Naive thymus-derived CD4-positive, alpha-beta T cell (primary cell): ENCODE measurements at regions not wholly inside any gene's neighbourhood (a gene's known extent, or its start where the extent isn't known, plus 50 kb on each side); places are given as distances from the start of the nearest gene placed in this dataset.

Source experiments
- ATAC-seq: fragments of 150-1000 bp; cut with Tn5 transposase; 2 replicates; pipeline ENCODE4 v1.10.0; 2021; ENCODE audit warnings: mild to moderate bottlenecking, moderate library complexity
- CTCF ChIA-PET: fragments of 350-600 bp; sonication (Branson Sonifier 250); formaldehyde crosslinking; loops from one replicate; lab custom pipeline; 2021; ENCODE audit warnings: antibody characterized with exemption; lab: Charles Lee
- POLR2A ChIA-PET: fragments of 350-600 bp; sonication (Branson Sonifier 250); formaldehyde crosslinking; loops from one replicate; lab custom pipeline; 2021; ENCODE audit warnings: antibody characterized with exemption, inconsistent platforms; lab: Charles Lee
- DNase-seq, 9 donors: peaks; one replicate each; pipeline versions ENCODE4 v3.0.0 to v3.0.0-alpha.2; 2020 to 2022; ENCODE audit warnings: mixed read lengths in 1 of 9
- H3K27ac ChIP-seq: one replicate; pipeline ENCODE4 v1.7.0; 2013; ENCODE audit warnings: mild to moderate bottlenecking, low read depth, low read length, moderate library complexity
- H3K27me3 ChIP-seq, 2 donors: one replicate each; pipeline ENCODE4 v1.7.0; 2013; ENCODE audit warnings: low read length in 2 of 2, mild to moderate bottlenecking in 2 of 2, moderate library complexity in 2 of 2; ENCODE audit not compliant: control insufficient read depth in 2 of 2, insufficient read depth in 2 of 2
- H3K36me3 ChIP-seq, 3 experiments: 1 replicate in 2 of 3; 2 replicates in 1 of 3; pipeline ENCODE4 v1.7.0; 2013; ENCODE audit warnings: low read length in 3 of 3, mild to moderate bottlenecking in 3 of 3, moderate library complexity in 1 of 3; ENCODE audit not compliant: insufficient read depth in 3 of 3, control insufficient read depth in 2 of 3
- H3K4me1 ChIP-seq, 2 donors: one replicate each; pipeline ENCODE4 v1.7.0; 2013; ENCODE audit warnings: low read length in 2 of 2, mild to moderate bottlenecking in 2 of 2, moderate library complexity in 1 of 2; ENCODE audit not compliant: control insufficient read depth in 2 of 2, insufficient read depth in 2 of 2
- H3K4me3 ChIP-seq: 2 replicates; pipeline ENCODE4 v1.7.0; 2013; ENCODE audit warnings: mild to moderate bottlenecking, low read length
- H3K9me3 ChIP-seq, 3 experiments: 1 replicate in 2 of 3; 2 replicates in 1 of 3; pipeline ENCODE4 v1.7.0; 2013; ENCODE audit warnings: low read length in 3 of 3; ENCODE audit not compliant: control insufficient read depth in 2 of 3
- H3K27ac Mint-ChIP-seq, 9 donors: one replicate each; pipeline ENCODE4 v1.8.0; 2020 to 2022; ENCODE audit warnings: mixed read lengths in 9 of 9, mild to moderate bottlenecking in 8 of 9, moderate library complexity in 5 of 9, inconsistent platforms in 2 of 9
- H3K27me3 Mint-ChIP-seq, 5 donors: one replicate each; pipeline ENCODE4 v1.8.0; 2021 to 2022; ENCODE audit warnings: mixed read lengths in 5 of 5, mild to moderate bottlenecking in 1 of 5
- H3K36me3 Mint-ChIP-seq, 5 donors: one replicate each; pipeline ENCODE4 v1.8.0; 2020 to 2022; ENCODE audit warnings: mixed read lengths in 5 of 5, mild to moderate bottlenecking in 3 of 5, inconsistent platforms in 1 of 5
- H3K4me1 Mint-ChIP-seq, 7 donors: one replicate each; pipeline ENCODE4 v1.8.0; 2020 to 2022; ENCODE audit warnings: mixed read lengths in 7 of 7, mild to moderate bottlenecking in 3 of 7, inconsistent platforms in 1 of 7
- H3K4me3 Mint-ChIP-seq, 10 donors: one replicate each; pipeline ENCODE4 v1.8.0; 2020 to 2022; ENCODE audit warnings: mild to moderate bottlenecking in 10 of 10, mixed read lengths in 10 of 10, moderate library complexity in 6 of 10, inconsistent platforms in 2 of 10
- H3K9me3 Mint-ChIP-seq, 11 donors: one replicate each; pipeline ENCODE4 v1.8.0; 2020 to 2022; ENCODE audit warnings: mixed read lengths in 11 of 11, mild to moderate bottlenecking in 4 of 11, inconsistent platforms in 1 of 11, moderate library complexity in 1 of 11
- intact Hi-C, 2 donors: fragments of 100-400 bp; cut with micrococcal nuclease; formaldehyde crosslinking; loops; one replicate each; pipeline ENCODE4 v1.15.1; 2023

- Mint-ChIP-seq H3K4me1 (peaks cover 0 to 7% (median 0%) of the 10 kb centered on the region in 7 donors), H3K36me3 (no peaks in the 10 kb centered on the region), H3K9me3 (no peaks in the 10 kb centered on the region), H3K4me3 (no peak overlapping the region), H3K27ac (no peak overlapping the region), H3K27me3 (peaks cover 0 to 29% (median 22%) of the 10 kb centered on the region in 5 donors)
- H3K9me3 ChIP-seq: no peaks in the 10 kb centered on the region
- ChIA-PET POLR2A (no interaction called here), CTCF (no interaction called here)
- no peaks in the 10 kb centered on the region for H3K36me3 ChIP-seq
- no peaks in the 10 kb centered on the region for H3K4me1 ChIP-seq
- peaks cover 0 to 2% of the 10 kb centered on the region in 2 donors for H3K27me3 ChIP-seq
- intact Hi-C loops: no loop called here
- no peak overlapping the region for H3K27ac ChIP-seq
- no peak for DNase-seq
- peak; percentile 32 for ATAC-seq
- H3K4me3 ChIP-seq: no peak overlapping the region
Measured at GRCh38 chr13:30816736-30817135, 81.4 kb downstream of the ALOX5AP start.

DNA sequence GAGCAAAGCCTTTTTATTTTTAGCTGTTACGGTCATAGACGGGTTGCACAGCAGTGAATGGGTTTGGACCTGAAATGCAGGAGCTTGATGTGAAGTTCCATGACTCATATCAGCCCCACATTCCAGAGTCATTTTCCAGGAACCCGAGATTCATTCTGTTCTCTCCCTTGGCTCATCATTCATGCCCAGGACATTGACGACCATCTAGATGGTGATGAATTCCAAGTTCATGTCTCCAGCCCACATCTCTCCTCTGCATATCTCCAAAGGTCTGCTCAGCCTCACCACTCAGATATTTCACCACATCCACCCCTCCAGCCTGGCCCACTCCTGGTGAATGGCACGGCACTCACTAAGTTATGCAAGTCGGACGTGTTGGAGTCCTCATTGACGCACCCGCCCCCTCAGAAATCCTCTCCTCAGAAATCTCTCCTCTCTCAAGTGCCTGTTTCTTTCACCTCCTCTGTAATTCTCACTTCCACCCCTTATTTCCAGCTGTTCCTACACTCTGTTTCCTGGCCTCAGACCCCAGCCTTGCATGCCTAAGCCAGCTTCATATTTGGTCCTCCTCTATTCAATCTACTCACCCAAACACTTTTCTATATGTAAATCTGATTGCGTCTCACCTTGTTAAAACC, 83.1 kb downstream of the ALOX5AP start:
- H3K4me3 Mint-ChIP-seq: no peak overlapping the region

DNA sequence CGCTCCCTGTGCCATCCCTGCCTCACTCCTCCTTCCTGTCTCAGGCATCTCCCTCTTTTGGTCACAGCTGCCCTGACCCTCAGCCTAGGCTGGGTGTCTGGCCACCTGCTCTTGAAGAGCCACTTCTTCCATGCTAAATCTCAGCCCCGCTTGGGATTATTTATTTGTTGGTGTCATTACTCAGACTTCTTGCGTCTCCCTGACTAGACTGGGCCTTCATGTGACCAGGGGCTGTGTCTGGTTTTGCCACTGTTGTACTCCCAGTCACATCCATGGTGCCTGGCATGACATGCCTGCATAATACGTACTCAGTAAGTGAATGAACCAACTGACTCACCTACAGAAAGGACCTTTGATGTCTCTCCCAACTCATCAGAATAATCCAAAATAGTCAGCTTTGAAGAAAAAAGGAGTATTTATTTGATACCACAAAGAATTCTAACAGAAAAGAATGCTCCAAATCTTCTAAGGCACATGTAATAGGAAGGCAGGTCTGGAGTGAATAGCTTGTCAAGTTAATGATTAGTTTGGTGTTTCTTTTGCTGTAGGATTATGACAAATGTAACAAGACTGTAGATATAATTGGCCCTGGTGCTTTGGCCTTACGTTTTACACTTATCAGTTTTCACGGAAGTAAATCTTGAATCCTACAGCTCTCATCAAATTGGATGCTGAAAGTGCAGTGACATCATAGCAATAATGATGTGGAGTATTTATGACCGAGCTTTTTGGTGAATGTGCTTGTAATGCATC, 84.0 kb downstream of the ALOX5AP start:
- DNase-seq (no peak), ATAC-seq (no peak)
- ChIA-PET POLR2A (no interaction called here), CTCF (no interaction called here)
- Mint-ChIP-seq H3K27ac (no peak overlapping the region), H3K4me1 (peaks cover 0 to 7% (median 0%) of the 10 kb centered on the region in 7 donors), H3K36me3 (no peaks in the 10 kb centered on the region), H3K27me3 (peaks cover 0 to 32% (median 24%) of the 10 kb centered on the region in 5 donors), H3K9me3 (no peaks in the 10 kb centered on the region), H3K4me3 (no peak overlapping the region)
- H3K36me3 ChIP-seq: no peaks in the 10 kb centered on the region
- intact Hi-C loops: no loop called here
- no peak overlapping the region for H3K4me3 ChIP-seq
- H3K4me1 ChIP-seq: no peaks in the 10 kb centered on the region
- peaks cover 0 to 2% of the 10 kb centered on the region in 2 donors for H3K27me3 ChIP-seq
- H3K27ac ChIP-seq: no peak overlapping the region
- H3K9me3 ChIP-seq: no peaks in the 10 kb centered on the region

More for the DNA sequence above, 83.1 kb downstream of the ALOX5AP start:
- intact Hi-C loops: no loop called here
- H3K27ac ChIP-seq: no peak overlapping the region
- H3K4me1 Mint-ChIP-seq: peaks cover 0 to 7% (median 0%) of the 10 kb centered on the region in 7 donors
- peaks cover 0 to 31% (median 24%) of the 10 kb centered on the region in 5 donors for H3K27me3 Mint-ChIP-seq
- no peaks in the 10 kb centered on the region for H3K36me3 ChIP-seq
- H3K4me3 ChIP-seq: no peak overlapping the region
- no peaks in the 10 kb centered on the region for H3K9me3 Mint-ChIP-seq
- H3K27ac Mint-ChIP-seq: no peak overlapping the region
- no peak for DNase-seq
- no peaks in the 10 kb centered on the region for H3K4me1 ChIP-seq
- ChIA-PET POLR2A (interaction anchor here (0.6 kb wide), 1 partner anchor 48 kb away, joined by 3 read pairs; no protein-coding TSS in a partner anchor), CTCF (no interaction called here)
- no peaks in the 10 kb centered on the region for H3K36me3 Mint-ChIP-seq
- peaks cover 0 to 2% of the 10 kb centered on the region in 2 donors for H3K27me3 ChIP-seq
- ATAC-seq: no peak
- H3K9me3 ChIP-seq: no peaks in the 10 kb centered on the region

GRCh38 chr13:30821421-30821820, 84.7 kb upstream of the MEDAG start:
- Histone ChIP-seq H3K4me3 (no peak overlapping the region), H3K4me1 (no peaks in the 10 kb centered on the region), H3K9me3 (no peaks in the 10 kb centered on the region), H3K27ac (no peak overlapping the region), H3K36me3 (no peaks in the 10 kb centered on the region), H3K27me3 (peaks cover 0 to 2% of the 10 kb centered on the region in 2 donors)
- no peaks in the 10 kb centered on the region for H3K36me3 Mint-ChIP-seq
- no peak for ATAC-seq
- H3K9me3 Mint-ChIP-seq: no peaks in the 10 kb centered on the region
- POLR2A ChIA-PET: no interaction called here
- no peak for DNase-seq
- CTCF ChIA-PET: no interaction called here
- intact Hi-C loops: no loop called here
- peaks cover 0 to 7% (median 0%) of the 10 kb centered on the region in 7 donors for H3K4me1 Mint-ChIP-seq
- no peak overlapping the region for H3K4me3 Mint-ChIP-seq
- peaks cover 0 to 31% (median 24%) of the 10 kb centered on the region in 5 donors for H3K27me3 Mint-ChIP-seq
- H3K27ac Mint-ChIP-seq: no peak overlapping the region

GRCh38 chr13:30824651-30825050, 81.4 kb upstream of the MEDAG start:
- H3K4me3 Mint-ChIP-seq: no peak overlapping the region
- Histone ChIP-seq H3K4me1 (no peaks in the 10 kb centered on the region), H3K36me3 (no peaks in the 10 kb centered on the region), H3K27me3 (peaks cover 0 to 2% of the 10 kb centered on the region in 2 donors), H3K9me3 (no peaks in the 10 kb centered on the region), H3K27ac (no peak overlapping the region), H3K4me3 (no peak overlapping the region)
- peaks cover 0 to 2% (median 0%) of the 10 kb centered on the region in 11 donors for H3K9me3 Mint-ChIP-seq
- ATAC-seq (no peak), DNase-seq (no peak)
- CTCF ChIA-PET: no interaction called here
- H3K27me3 Mint-ChIP-seq: peaks cover 0 to 15% (median 9%) of the 10 kb centered on the region in 5 donors
- no peak overlapping the region for H3K27ac Mint-ChIP-seq
- H3K4me1 Mint-ChIP-seq: peaks cover 0 to 3% (median 0%) of the 10 kb centered on the region in 7 donors
- H3K36me3 Mint-ChIP-seq: peaks cover 0 to 2% (median 0%) of the 10 kb centered on the region in 5 donors
- POLR2A ChIA-PET: no interaction called here
- intact Hi-C loops: no loop called here

DNA sequence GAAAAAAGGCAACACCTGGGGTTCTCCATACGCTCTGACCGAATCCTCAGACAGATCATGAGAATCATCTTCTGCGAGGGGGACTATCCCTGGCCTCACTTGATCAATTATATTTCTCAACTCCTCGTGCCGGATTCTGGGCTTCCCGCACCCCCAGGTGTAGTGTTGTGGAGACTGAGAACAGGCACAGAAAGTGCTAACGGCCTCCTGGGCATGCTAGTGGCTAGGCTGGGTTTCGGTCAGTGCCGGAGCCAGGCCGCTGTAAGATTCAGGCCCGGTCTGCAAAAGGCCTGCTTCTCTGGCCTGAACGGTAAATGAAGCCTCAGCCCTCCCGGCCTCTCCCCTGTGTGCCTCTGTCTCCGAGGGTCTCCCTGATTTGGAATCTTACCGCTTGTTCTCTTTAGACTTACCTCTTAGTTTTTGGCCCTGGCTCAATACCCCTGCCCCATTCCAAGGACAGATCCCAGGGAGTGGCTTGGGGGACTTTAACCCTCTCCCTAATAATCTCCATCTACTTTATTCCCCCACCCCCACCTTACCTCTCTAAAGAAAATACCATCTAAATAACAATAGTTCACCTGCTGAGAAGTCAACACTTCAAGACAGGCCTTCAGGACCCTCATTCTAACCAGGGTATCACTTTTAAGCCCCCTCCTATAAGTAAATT, 79.0 kb upstream of the MEDAG start:
- CTCF ChIA-PET: interaction anchor here (0.5 kb wide), 1 partner anchor 160 kb away, joined by 5 read pairs; no protein-coding TSS in a partner anchor
- H3K4me1 Mint-ChIP-seq: peaks cover 0 to 10% (median 0%) of the 10 kb centered on the region in 7 donors

More for the DNA sequence above, 79.0 kb upstream of the MEDAG start:
- Mint-ChIP-seq H3K4me3 (no peak overlapping the region), H3K9me3 (peaks cover 0 to 3% (median 0%) of the 10 kb centered on the region in 11 donors), H3K27me3 (peaks cover 0 to 10% (median 5%) of the 10 kb centered on the region in 5 donors), H3K27ac (no peak overlapping the region), H3K36me3 (peaks cover 0 to 4% (median 0%) of the 10 kb centered on the region in 5 donors)
- Histone ChIP-seq H3K4me1 (no peaks in the 10 kb centered on the region), H3K4me3 (no peak overlapping the region), H3K27me3 (no peaks in the 10 kb centered on the region), H3K36me3 (no peaks in the 10 kb centered on the region), H3K27ac (no peak overlapping the region), H3K9me3 (no peaks in the 10 kb centered on the region)
- no peak for ATAC-seq
- DNase-seq: no peak
- POLR2A ChIA-PET: no interaction called here
- intact Hi-C loops: no loop called here
